H9 (cell line): ENCODE measurements at regions not wholly inside any gene's neighbourhood (a gene's known extent, or its start where the extent isn't known, plus 50 kb on each side); places are given as distances from the start of the nearest gene placed in this dataset.

Experiments used
- DNase-seq: peaks from one replicate; pipeline ENCODE4 v3.0.0-alpha.2; 2017
- H2AFZ ChIP-seq: one replicate; pipeline ENCODE4 v1.6.1; 2013; ENCODE audit warnings: mild to moderate bottlenecking, low read length, control low read depth, moderate library complexity
- H2AK5ac ChIP-seq: 2 replicates; pipeline ENCODE4 v1.6.1; 2013; ENCODE audit warnings: low read length, control low read depth, mixed read lengths; ENCODE audit not compliant: insufficient read length
- H2BK120ac ChIP-seq: one replicate; pipeline ENCODE4 v1.6.1; 2013; ENCODE audit warnings: low read depth, mild to moderate bottlenecking, low read length, control low read depth, inconsistent platforms; ENCODE audit not compliant: poor library complexity, severe bottlenecking
- H2BK12ac ChIP-seq: 2 replicates; pipeline ENCODE4 v1.6.1; 2013; ENCODE audit warnings: low read length, control low read depth, mixed read lengths, low read depth; ENCODE audit not compliant: insufficient read length
- H2BK15ac ChIP-seq: 2 replicates; pipeline ENCODE4 v1.6.1; 2013; ENCODE audit warnings: low read depth, low read length, control low read depth
- H2BK20ac ChIP-seq: one replicate; pipeline ENCODE4 v1.6.1; 2013; ENCODE audit warnings: low read depth, mild to moderate bottlenecking, low read length, control low read depth, inconsistent platforms; ENCODE audit not compliant: poor library complexity, severe bottlenecking
- H2BK5ac ChIP-seq: 2 replicates; pipeline ENCODE4 v1.6.1; 2013; ENCODE audit warnings: low read length, control low read depth, mixed read lengths; ENCODE audit not compliant: insufficient read length
- H3K14ac ChIP-seq: 2 replicates; pipeline ENCODE4 v1.6.1; 2013; ENCODE audit warnings: low read length, control low read depth; ENCODE audit not compliant: insufficient read depth
- H3K18ac ChIP-seq: 2 replicates; pipeline ENCODE4 v1.6.1; 2013; ENCODE audit warnings: low read depth, mild to moderate bottlenecking, mixed read lengths, low read length, control low read depth; ENCODE audit not compliant: insufficient read length
- H3K23ac ChIP-seq: 2 replicates; pipeline ENCODE4 v1.6.1; 2013; ENCODE audit warnings: low read length, control low read depth, mixed read lengths, low read depth; ENCODE audit not compliant: insufficient read length
- H3K23me2 ChIP-seq: 2 replicates; pipeline ENCODE4 v1.6.1; 2013; ENCODE audit warnings: low read depth, mild to moderate bottlenecking, mixed read lengths, low read length, control low read depth; ENCODE audit not compliant: insufficient read length, poor library complexity, severe bottlenecking
- H3K27ac ChIP-seq: 2 replicates; pipeline ENCODE4 v1.5.1; 2013; ENCODE audit warnings: low read length, control low read depth, mixed read lengths, low read depth; ENCODE audit not compliant: insufficient read length
- H3K27me3 ChIP-seq: 2 replicates; pipeline ENCODE4 v1.6.1; 2013; ENCODE audit warnings: low read length, control low read depth, inconsistent platforms; ENCODE audit not compliant: insufficient read depth
- H3K4ac ChIP-seq: 2 replicates; pipeline ENCODE4 v1.6.1; 2013; ENCODE audit warnings: low read depth, mild to moderate bottlenecking, control low read depth, inconsistent platforms, low read length, moderate library complexity
- H3K4me1 ChIP-seq: 2 replicates; pipeline ENCODE4 v1.6.1; 2013; ENCODE audit warnings: low read length, control low read depth, inconsistent platforms; ENCODE audit not compliant: insufficient read depth
- H3K4me2 ChIP-seq: 2 replicates; pipeline ENCODE4 v1.6.1; 2013; ENCODE audit warnings: low read length, control low read depth, mixed read lengths; ENCODE audit not compliant: insufficient read length, insufficient read depth
- H3K56ac ChIP-seq: 2 replicates; pipeline ENCODE4 v1.6.1; 2013; ENCODE audit warnings: low read depth, mild to moderate bottlenecking, mixed read lengths, low read length, control low read depth; ENCODE audit not compliant: insufficient read length
- H3K79me1 ChIP-seq: 2 replicates; pipeline ENCODE4 v1.6.1; 2013; ENCODE audit warnings: low read depth, mild to moderate bottlenecking, moderate library complexity, low read length, control low read depth, inconsistent platforms; ENCODE audit not compliant: insufficient read depth, poor library complexity, severe bottlenecking
- H3K79me2 ChIP-seq: 2 replicates; pipeline ENCODE4 v1.6.1; 2013; ENCODE audit warnings: low read length, control low read depth, inconsistent platforms; ENCODE audit not compliant: insufficient read depth
- H3K9ac ChIP-seq: 2 replicates; pipeline ENCODE4 v1.6.1; 2013; ENCODE audit warnings: low read length, control low read depth, mixed read lengths; ENCODE audit not compliant: insufficient read length; ENCODE audit errors: extremely low read depth
- H3K9me3 ChIP-seq: one replicate; pipeline ENCODE4 v1.6.1; 2013; ENCODE audit warnings: low read depth, low read length, inconsistent platforms; ENCODE audit not compliant: control insufficient read depth
- H3T11ph ChIP-seq: one replicate; pipeline ENCODE4 v1.6.1; 2013; ENCODE audit warnings: mild to moderate bottlenecking, low read length, control low read depth, inconsistent platforms
- H4K20me1 ChIP-seq: one replicate; pipeline ENCODE4 v1.6.1; 2013; ENCODE audit not compliant: control insufficient read depth, insufficient read length, insufficient read depth
- H4K5ac ChIP-seq: 2 replicates; pipeline ENCODE4 v1.6.1; 2013; ENCODE audit warnings: low read depth, mild to moderate bottlenecking, mixed read lengths, low read length, control low read depth; ENCODE audit not compliant: insufficient read length
- H4K8ac ChIP-seq: replicated peaks from 2 replicates; pipeline ENCODE4 v1.6.1; 2013; ENCODE audit warnings: low read length, control low read depth, mixed read lengths, low read depth; ENCODE audit not compliant: insufficient read length
- H4K91ac ChIP-seq: 2 replicates; pipeline ENCODE4 v1.6.1; 2013; ENCODE audit warnings: low read depth, mild to moderate bottlenecking, moderate library complexity, mixed read lengths, low read length, control low read depth; ENCODE audit not compliant: insufficient read length
- H3K27ac Mint-ChIP-seq, 3 experiments: 2 replicates in 2 of 3; 3 replicates in 1 of 3; pipeline ENCODE4 v1.8.0; 2020 to 2021; ENCODE audit warnings: mixed read lengths in 3 of 3, mild to moderate bottlenecking in 1 of 3, moderate library complexity in 1 of 3
- H3K27me3 Mint-ChIP-seq: 2 replicates; pipeline ENCODE4 v1.8.0; 2021; ENCODE audit warnings: low read depth, mild to moderate bottlenecking, moderate library complexity, mixed read lengths
- H3K36me3 Mint-ChIP-seq, 3 experiments: 2 replicates in 2 of 3; 3 replicates in 1 of 3; pipeline ENCODE4 v1.8.0; 2020 to 2021; ENCODE audit warnings: low read depth in 3 of 3, mixed read lengths in 3 of 3; ENCODE audit not compliant: insufficient read depth in 1 of 3
- H3K4me1 Mint-ChIP-seq, 2 experiments: 2 replicates each; pipeline ENCODE4 v1.8.0; 2020; ENCODE audit warnings: mixed read lengths in 2 of 2
- H3K4me3 Mint-ChIP-seq, 2 experiments: 2 replicates in 1 of 2; 3 replicates in 1 of 2; pipeline ENCODE4 v1.8.0; 2020 to 2021; ENCODE audit warnings: mild to moderate bottlenecking in 2 of 2, mixed read lengths in 2 of 2, moderate library complexity in 1 of 2
- H3K9me3 Mint-ChIP-seq, 2 experiments: 2 replicates in 1 of 2; 3 replicates in 1 of 2; pipeline ENCODE4 v1.8.0; 2020; ENCODE audit warnings: mild to moderate bottlenecking in 2 of 2, mixed read lengths in 2 of 2, moderate library complexity in 1 of 2
- WGBS: extraction: QIAGEN DNeasy Blood & Tissue Kit; methylation state at CpG from one replicate; pipeline ENCODE4 v1.1.7; 2013; ENCODE audit warnings: missing lambda C conversion rate, low lambda C conversion rate, mixed read lengths; ENCODE audit not compliant: insufficient read length; ENCODE audit errors: extremely low coverage; 5-methylcytosine and 5-hydroxymethylcytosine counted together
- TF ChIP-seq, protein P1 (sequence below): fragments of 200-600 bp; sonication (generic); conservative IDR thresholded peaks from 3 replicates; pipeline ENCODE4 v1.8.0; 2021; ENCODE audit warnings: antibody characterized with exemption, mild to moderate bottlenecking

DNA sequence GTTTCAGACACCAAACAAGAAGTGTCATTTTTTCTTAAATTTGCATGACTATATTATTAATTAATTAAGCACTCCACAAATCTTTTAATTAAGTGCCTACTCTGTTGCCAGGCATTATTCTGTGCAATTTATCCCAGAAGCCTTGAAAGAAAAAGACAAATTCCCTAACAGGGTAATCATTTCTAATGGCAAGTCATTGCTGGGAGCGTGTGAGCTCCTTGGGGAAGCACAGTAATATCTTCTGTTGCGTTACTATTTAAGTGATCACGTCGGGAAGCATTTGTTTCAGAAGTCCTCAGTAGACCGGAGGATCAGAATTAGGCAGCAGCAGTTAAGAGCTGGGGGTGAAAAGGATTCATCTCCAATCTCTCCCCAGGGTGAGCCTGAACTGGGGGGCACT lies 276.8 kb upstream of the RNF32 start:
- no peak overlapping the region for H2BK5ac ChIP-seq

More for the DNA sequence above, 276.8 kb upstream of the RNF32 start:
- H3K27me3 ChIP-seq, result no peaks in the 10 kb centered on the region
- no peak overlapping the region for H3K4ac ChIP-seq
- DNase-seq, result no peak
- no CpG with 5 or more reads among the region's 5 CpGs for WGBS
- H4K8ac ChIP-seq, result no peak overlapping the region
- Mint-ChIP-seq H3K4me1 (no peaks in the 10 kb centered on the region), H3K27me3 (peaks cover 2% of the 10 kb centered on the region), H3K36me3 (peaks cover 3 to 12% (median 7%) of the 10 kb centered on the region in 3 experiments; a peak in 5 of 7 replicates), H3K27ac (no peak overlapping the region), H3K4me3 (no peak overlapping the region), H3K9me3 (peaks cover 19 to 23% of the 10 kb centered on the region in 2 experiments)
- H2BK120ac ChIP-seq, result no peak overlapping the region
- no peak overlapping the region for H2AFZ ChIP-seq
- H3K9ac ChIP-seq, result no peak overlapping the region
- no peak overlapping the region for H2BK20ac ChIP-seq
- no peak overlapping the region for H4K5ac ChIP-seq
- H3K14ac ChIP-seq, result no peak overlapping the region
- no peaks in the 10 kb centered on the region for H3K9me3 ChIP-seq
- TF ChIP-seq, protein P1, sequence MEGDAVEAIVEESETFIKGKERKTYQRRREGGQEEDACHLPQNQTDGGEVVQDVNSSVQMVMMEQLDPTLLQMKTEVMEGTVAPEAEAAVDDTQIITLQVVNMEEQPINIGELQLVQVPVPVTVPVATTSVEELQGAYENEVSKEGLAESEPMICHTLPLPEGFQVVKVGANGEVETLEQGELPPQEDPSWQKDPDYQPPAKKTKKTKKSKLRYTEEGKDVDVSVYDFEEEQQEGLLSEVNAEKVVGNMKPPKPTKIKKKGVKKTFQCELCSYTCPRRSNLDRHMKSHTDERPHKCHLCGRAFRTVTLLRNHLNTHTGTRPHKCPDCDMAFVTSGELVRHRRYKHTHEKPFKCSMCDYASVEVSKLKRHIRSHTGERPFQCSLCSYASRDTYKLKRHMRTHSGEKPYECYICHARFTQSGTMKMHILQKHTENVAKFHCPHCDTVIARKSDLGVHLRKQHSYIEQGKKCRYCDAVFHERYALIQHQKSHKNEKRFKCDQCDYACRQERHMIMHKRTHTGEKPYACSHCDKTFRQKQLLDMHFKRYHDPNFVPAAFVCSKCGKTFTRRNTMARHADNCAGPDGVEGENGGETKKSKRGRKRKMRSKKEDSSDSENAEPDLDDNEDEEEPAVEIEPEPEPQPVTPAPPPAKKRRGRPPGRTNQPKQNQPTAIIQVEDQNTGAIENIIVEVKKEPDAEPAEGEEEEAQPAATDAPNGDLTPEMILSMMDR, result no peak
- H3T11ph ChIP-seq, result no peak overlapping the region
- H3K4me1 ChIP-seq, result no peaks in the 10 kb centered on the region
- H3K23me2 ChIP-seq, result no peaks in the 10 kb centered on the region
- no peaks in the 10 kb centered on the region for H3K79me2 ChIP-seq
- no peak overlapping the region for H4K91ac ChIP-seq
- no peak overlapping the region for H3K56ac ChIP-seq
- H3K79me1 ChIP-seq, result no peaks in the 10 kb centered on the region
- H3K23ac ChIP-seq, result no peak overlapping the region
- no peak overlapping the region for H3K18ac ChIP-seq
- no peak overlapping the region for H2BK12ac ChIP-seq
- no peaks in the 10 kb centered on the region for H4K20me1 ChIP-seq
- no peak overlapping the region for H2AK5ac ChIP-seq
- H2BK15ac ChIP-seq, result no peak overlapping the region
- no peak overlapping the region for H3K27ac ChIP-seq
- H3K4me2 ChIP-seq, result no peak overlapping the region
